NCI-H1417 treated with DMSO at 0.1 percent for 48 hours (cell line): ENCODE measurements at regions not wholly inside any gene's neighbourhood (a gene's known extent, or its start where the extent isn't known, plus 50 kb on each side); places are given as distances from the start of the nearest gene placed in this dataset.
"Not testable (repeated sequence)": the region's sequence is repeated elsewhere in the genome, so short reads cannot be mapped to it uniquely, and the experiment has no call there.

Source experiments
- DNase-seq: peaks from one replicate; lab custom pipeline; 2025; lab: John Stamatoyannopoulos, UW

DNA sequence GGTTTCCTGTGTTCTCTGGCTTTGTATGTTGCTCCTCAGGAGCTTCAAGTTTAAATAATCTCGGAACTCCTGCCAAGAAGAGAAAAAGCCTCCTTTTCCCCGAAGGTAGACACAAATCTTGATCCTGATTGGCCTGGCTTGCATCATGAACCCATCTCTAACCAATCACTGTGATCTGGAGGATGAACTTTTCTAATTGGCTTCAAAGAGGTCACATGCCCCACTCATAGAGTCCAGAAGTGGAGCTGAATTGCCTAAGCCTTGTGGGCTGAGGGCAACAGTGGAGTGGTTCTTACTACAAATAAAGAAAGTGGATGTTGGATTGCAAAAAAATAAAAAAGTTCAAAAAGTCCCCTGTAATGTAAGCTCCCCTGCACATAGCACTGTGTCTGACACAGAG lies 245.9 kb downstream of the MID1IP1 start:
- DNase-seq, result no peak

DNA sequence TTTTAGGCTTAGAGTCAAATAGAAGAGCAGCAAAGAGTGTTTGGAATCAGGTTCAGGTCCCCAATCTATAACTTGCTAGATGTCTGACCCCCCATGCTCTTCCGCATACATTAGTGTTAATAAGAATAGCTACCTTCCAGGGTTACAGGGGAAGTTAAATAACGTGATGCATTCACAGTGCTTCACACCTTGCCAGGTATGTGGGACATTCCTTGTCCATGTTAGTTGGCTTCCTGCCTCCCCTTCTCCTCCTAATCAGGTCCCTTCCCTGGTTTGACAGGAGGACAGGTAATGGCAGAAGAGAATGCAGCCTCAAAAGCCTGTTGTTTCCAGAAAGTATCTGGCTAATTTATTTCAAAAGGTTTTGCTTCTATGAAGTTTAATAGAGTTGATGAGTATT lies 248.7 kb downstream of the MID1IP1 start:
- DNase-seq, result no peak

DNA sequence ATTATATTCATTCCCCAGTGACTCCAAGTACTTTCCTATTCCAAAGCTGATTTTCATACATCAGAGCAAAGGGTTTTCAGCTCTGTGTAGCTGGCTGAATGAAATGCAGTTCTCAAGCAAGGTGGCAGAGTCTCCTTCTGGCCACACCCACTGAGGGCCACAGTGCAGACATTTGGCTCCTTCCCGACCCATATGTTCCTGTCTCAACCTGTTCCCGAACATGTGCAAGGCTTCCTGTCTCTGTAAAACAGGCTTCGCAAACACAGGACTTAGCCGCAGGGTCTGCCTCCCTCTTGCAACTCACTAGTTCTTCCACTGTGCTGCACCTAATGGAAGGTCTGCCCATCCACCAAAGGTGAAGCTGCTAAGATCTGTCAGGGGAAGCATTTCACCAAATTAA lies 249.2 kb downstream of the MID1IP1 start:
- DNase-seq, result no peak

DNA sequence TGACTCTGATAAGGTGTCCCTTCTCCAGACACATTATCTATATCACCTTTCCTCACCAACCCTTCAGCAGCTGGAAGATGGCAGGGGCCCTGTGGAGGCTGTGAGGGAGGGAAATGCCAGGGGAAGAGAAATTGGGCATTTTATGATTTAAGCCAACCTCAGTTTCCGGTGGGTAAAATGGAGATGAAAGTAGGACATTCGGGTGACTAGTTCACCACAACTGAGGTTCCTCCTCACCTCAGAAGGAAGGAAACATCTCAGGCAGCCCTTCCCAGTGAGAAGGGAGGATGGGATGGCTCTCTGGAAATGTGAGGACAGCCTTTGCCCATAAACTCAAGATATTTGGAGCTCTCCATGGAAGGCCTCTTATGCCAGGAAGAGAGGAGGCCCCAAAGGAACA lies 251.5 kb downstream of the MID1IP1 start:
- no peak for DNase-seq

DNA sequence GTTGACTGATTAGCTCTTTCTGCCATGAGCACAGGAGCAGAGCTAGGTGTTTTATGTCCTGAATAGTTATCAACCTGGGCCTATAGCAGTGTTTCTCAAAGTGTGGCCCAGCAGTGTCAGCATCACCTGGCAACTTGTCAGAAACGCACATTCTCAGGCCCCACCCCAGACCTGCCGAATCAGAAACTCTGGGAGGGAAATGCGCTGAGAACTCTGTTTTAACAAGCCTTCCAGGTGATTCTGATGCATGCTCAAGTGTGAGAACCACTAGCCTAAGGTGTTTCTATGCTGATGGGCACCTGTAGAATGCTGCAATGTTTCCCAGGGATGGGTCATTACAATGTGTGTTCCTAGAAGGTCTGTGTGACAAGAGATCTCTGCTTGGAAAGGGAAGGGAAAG lies 257.5 kb downstream of the MID1IP1 start:
- no peak for DNase-seq

DNA sequence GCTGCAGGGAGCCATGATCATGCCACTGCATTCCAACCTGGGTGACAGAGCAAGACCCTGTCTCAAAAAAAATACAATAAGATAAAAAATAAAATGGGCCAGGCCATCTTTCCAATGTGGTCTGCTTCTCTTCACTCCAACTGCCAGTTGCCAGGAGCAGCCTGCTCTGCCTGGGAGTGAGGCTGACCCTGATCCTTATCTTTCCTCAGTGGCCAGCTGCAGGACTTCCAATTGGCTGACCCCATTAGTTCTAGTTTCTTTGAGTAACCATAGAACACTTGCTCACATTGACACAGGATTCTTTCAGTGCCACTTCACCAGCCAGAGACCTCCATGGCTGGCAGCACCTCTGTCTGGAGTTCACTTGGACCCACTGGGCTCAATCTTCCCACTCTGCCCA lies 258.6 kb downstream of the MID1IP1 start:
- DNase-seq, result no peak

DNA sequence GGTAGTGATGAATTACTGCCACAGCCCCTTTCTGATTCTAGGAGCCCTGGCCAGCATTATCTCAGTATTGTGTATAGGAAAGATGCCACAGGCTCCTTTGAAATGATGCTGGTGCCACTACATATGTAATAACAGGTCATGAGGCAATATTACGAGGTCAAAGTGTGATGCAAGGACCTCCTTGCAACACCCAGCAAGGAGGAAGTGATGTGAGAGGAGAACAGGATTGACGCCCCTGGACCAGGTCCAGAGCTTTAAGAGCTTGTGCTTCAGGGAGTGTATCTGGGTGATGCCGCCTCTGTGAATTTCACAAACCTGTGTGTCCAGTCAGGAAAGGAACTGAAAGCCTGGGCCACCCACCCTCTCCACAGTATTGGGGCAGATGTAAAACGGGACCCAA lies 261.8 kb downstream of the MID1IP1 start:
- no peak for DNase-seq

DNA sequence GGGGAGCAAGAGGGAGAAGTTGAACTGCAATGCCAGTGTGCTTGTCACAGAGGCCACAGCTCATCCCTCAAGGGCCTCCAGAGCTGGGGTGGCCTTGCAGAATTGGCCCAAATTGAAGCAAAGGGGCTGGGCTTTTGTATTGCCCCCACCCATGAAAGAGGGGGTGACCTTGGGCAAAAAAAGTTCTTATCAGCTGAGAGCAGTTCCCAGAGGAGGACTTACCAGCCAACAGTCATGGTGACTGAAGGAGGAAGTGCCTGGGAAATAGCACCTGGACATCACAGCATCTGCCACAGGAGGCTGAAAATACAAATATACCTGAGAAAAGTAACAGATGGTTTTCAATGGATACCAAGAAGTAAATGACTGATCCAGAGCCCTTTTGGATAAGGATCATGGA lies 262.4 kb downstream of the MID1IP1 start:
- DNase-seq, result no peak

DNA sequence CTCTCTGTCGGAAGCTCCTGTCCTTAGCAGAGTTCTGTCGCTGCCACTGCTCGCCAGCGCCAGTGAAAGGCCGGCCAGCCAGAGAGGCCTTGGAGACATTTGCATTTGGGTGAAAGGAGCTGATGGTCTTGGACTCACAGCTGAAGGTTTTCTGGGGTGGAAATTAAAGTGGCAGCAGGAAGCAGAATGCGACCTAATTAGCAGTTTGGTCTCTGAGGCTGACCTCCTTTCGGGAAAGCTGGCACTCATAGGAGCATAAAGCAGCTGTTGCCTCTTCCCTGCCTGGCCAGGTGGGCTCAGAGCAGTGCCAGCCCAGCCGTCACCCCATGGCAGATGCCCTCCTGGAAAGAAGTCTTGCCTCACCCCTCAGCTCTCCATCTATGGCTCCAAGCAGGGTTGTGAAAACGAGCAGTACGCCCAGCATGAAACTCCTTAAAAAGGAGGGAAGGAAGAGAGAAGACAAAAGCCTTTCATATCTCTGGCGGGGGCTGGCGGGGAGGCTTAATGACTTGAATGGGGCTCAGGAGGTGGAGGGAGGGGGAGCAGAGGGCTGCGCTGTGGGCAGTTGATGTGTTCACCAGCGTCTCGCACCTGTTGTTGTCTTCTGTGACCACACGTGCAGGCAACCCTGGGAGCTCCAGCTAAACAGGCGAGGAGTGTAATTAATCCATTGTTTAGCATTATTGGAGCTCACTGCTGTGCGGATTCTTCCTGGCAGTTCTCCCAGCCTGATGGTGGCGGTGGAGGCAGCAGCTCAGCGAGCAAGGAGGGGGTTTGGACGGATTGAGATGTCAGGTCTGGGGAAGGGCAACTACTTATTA lies 264.0 kb downstream of the MID1IP1 start:
- peak; percentile 94 for DNase-seq

DNA sequence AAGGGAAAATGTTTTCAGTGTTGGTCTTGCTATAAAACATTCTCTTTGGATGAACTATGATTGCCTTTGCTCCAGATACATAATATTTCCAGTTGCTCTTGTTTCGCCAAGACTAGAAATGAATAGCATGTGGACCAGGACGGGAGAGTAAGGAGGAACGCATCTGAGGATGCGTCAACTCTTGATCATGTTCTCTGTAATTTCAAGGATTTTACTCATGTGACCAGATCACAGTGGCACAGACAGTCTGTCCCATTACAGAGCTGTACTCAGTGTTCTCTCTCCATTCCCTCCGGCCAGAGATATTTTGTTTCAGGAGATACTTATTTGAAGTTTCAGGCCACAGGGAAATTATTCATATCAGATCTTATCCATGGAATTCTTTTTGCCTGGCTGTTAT lies 266.6 kb downstream of the MID1IP1 start:
- no peak for DNase-seq

DNA sequence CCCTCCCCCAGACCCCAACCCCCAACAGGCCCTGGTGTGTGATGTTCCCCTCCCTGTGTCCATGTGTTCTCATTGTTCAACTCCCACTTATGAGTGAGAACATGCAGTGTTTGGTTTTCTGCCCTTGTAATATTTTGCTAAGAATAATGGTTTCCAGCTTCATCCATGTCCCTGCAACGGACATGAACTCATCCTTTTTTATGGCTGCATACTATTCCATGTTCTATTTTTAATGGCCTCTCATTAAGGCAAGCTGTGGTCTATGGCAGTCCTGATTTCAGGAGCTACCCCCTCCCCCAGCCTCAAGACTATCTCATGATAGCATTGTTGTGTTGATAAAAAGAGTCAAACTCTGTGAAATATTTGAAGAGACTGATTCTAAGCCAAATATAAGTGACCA lies 267.4 kb downstream of the MID1IP1 start:
- DNase-seq, result not testable (repeated sequence)

DNA sequence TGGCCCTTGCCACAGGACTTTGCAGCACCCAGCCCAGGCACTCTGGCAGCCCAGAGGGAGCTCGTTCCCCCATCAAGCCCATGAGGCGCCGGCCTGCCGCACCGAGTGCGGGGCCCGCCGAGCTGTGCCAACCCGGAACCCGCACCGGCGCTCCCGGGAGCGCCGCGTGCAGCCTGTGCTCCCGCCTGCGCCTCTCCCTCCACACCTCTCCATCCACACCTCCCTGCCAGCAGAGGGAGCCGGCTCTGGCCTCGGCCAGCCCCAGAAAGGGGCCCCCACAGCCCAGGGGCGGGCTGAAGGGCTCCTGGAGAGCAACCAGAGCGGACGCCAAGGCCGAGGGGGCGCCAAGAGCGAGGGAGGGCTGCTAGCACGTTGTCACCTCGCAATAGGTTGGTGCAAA lies 268.8 kb downstream of the MID1IP1 start:
- no peak for DNase-seq

DNA sequence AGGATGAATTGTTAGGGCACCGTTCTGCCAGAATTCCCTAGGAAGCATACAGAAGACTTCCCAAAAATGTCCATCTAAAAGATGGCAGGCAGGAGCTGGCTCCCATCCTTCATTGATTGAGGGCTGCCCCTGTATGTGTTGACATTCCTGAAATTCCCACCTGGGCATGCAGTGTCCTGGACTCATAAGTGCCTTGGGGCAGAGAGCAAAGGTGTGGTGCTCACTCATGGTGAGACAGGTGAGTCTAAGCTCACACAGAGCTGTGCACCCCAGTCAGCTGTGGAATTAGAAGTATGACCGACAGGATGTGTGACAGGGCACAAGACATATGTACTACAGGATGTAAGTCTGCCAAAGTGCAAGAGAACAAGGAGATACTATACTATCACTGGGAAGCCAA lies 271.9 kb downstream of the MID1IP1 start:
- DNase-seq, result no peak

DNA sequence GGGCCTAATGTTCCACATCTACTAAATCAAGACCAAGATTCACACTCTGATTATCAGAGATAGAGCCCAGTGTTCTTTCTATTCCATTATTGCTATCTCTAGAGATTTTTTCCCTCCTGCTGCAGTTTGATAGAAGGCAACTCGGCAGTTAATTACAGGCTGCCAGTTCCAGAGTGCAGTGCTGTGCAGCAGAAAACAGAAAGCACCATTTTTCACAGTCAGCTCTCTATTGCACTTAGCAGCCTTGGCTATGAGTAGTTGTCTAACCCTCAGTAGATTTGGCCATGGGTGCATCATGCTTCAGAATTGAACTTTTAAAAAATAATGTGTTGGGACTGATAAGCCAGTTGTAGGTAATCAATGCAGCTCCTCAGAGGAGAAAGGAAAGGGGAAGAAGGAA lies 295.3 kb downstream of the MID1IP1 start:
- peak; percentile 28 for DNase-seq

DNA sequence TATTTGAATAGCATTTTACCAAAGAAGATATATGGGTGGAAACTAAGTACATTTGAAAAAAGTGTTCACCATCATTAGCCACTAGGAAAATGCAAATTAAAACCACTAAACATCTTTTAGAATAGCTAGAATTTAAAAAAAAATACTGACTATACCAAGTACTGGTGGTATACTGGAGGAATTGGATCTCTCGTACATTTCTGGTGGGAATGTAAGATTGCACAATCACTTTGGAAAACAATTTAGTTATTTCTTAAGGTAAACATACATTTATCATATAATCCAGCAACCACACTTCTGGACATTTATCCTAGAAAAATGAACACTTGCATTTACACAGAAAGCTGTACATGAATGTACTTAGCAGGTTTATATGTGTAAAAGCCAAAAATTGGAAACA lies 303.5 kb downstream of the MID1IP1 start:
- DNase-seq, result no peak

DNA sequence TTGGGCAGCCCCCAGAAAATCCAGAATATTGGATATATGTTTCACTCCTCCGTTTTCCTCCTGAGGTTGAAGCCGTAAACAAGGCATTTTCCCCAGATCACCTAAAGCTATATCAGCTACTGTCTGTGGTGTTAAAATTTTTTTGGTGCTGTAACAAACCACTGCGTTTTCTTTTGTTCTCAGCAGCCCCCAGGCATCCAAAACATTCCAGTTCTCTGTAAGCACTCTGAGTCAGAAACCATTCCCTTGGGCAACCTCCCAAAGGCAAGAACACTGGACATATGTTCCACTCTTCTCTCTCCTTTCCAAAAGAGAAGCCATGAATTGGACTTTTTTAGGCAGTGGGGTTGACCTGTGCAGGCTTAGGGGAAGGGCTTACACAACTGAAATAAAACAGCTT lies 310.9 kb downstream of the MID1IP1 start:
- DNase-seq, result no peak

DNA sequence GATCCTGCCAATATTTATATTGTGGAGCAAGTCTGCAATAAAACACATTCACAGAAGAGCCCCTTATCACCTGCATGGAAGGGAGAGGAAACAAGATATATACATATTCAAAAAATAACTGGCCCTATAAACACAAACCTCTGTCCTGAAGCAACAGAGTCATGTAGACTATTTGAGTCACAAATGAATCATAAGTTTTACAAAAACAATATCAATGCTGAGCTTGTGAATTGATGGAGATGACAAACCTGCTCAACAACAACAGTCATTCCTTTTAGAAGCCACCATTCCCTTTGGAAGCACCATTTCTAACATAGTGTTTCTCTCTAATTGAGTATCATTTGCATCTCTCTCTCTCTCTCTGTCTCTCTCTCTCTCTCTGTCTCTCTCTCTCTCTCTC lies 313.9 kb downstream of the MID1IP1 start:
- no peak for DNase-seq

DNA sequence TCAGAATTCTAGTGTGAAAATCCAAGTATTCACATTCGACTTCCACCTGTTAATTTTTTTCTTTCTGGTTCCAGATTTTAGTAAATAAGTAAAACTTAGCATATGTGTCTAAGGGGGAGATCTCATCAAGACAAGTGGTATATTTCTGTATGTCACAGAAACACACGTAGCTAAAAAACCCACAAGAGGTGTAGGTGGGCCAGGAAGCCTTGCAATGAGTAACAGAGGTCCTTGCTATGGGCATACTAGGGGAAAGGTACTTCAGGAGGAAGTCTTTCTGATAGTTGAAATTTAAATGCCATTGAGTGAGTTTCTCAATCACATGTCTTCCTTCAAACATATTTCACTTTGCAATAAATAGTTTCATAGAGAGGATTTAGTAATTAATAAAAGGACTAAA lies 315.8 kb downstream of the MID1IP1 start:
- no peak for DNase-seq

DNA sequence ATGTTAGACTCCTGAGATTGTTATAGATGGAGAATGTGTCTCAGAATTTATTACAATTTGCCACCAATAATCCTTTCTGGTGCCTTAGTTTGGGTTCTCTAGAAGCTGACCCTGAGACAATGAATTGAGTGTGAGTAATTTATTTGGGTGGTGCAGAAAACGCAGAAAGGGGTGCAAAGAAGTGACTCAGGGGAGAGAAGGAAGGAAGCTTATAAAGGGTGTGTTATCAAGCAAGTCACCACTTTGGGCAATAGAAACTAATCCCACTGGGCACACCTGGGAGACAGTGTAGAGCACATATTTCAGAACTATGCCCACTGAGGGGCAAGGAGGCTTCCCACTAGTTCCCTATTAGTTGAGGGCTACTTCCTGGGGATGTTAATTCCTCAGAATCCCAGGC lies 320.6 kb downstream of the MID1IP1 start:
- DNase-seq, result no peak

DNA sequence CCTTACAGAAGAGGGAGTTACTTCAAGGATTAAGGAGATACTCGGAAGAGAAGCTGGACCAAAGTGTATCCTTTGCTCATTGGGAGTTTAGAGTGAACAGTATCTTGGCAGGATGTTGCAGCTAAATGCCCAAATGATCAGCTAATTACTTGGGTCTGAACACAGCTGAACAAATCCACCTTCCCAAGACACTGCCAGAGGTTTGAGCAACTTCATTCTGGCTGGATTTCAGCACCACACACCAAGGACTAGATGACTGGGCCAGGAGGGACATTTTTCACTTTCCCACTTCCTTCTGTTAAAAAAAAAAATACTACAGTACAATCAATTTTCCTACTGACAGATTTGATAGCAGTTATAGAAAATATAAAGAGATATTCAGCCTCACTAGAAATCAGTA lies 324.6 kb downstream of the MID1IP1 start:
- DNase-seq, result no peak

DNA sequence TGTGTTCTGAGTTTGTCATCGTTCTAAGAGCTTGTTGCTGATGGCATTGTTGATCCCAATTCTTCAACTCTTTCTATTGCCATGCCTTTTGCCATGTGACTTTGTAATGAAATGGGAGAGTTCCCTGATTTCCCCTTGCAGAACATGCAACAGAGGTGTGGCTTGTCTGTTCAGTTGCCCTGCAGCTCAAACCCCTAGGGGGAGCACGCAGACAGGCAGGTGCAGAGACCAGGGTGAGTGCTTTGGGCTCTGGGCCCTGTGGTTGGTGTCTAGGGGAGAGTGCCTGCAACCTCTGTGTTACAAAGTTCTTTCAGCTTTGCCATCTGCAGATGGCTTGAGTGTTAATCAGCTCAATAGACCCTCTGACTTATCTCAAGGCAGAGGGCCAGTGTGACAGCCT lies 332.7 kb downstream of the MID1IP1 start:
- no peak for DNase-seq

DNA sequence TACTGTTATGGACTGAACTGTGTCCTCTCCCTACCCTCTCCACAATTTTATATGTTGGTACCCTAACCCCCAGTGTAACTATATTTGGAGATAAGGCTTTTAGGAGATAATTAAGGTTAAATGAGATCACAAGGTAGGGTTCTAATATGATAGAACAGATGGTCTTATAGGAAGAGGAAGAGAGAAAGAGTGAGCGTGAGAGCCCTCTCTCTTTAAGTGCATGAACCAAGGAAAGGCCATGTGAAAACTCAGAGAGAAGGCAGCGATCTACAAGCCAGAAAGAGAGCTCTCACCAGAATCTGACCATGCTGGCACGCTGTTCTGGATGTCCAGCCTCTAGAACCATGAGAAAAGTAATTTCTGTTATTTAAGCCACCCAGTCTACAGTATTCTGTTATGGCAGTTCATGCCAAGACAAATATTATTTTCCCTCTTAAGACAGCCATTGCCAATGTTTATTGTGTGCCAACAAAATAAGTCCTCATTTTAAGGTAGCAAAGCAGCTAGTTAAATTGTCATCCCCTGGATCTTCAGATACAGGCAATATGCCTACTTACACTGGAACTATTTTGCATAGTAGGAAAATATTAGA lies 336.2 kb downstream of the MID1IP1 start:
- no peak for DNase-seq

DNA sequence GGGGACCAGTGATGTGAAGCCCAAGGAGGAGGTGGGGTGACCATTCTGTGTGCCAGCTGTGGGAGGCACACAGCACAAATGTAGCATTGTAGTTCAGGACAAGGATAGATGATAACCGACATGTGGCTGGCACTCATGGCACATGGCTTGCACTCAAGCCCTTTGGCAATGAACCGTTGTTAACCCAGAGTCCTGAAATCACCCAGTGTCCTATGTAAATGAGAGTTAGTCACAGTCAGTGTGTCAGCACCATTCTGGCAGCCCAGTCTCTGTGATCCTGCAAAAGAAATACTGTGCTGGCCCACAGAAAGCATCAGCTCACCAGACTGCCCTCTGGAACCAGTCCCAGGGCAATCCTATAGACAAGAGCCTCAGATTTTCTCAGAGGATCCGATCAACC lies 339.3 kb downstream of the MID1IP1 start:
- DNase-seq, result no peak

DNA sequence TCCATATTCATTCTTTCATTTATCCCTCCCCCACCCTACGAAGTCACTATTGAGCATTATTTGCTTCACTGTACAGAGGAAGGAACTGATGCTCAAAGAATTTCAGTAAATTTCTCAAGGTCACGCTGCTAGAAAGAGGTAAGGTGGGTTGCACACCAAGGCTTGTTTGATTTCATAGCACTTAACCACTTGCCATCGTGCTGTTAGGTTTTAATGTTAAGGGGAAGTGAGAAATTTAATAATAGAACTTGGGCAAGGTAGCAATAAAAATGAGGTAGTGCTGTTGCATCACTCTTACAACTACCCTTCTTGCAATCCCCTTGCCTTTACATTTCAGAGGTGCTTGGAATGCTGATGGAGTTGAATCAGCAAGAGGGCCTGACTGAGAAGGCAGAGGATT lies 343.1 kb downstream of the MID1IP1 start:
- DNase-seq, result no peak
